Epithelial cell of esophagus (primary cell): ENCODE measurements at regions not wholly inside any gene's neighbourhood (a gene's known extent, or its start where the extent isn't known, plus 50 kb on each side); places are given as distances from the start of the nearest gene placed in this dataset.

ENCODE experiments used
- DNase-seq: peaks from one replicate; pipeline ENCODE4 v3.0.0; 2010; ENCODE audit warnings: low read depth
- H3K4me3 ChIP-seq: 2 replicates; pipeline ENCODE4 v1.5.1; 2011; ENCODE audit warnings: mild to moderate bottlenecking, low read length, control low read depth
- TF ChIP-seq, protein P1 (sequence below): IDR thresholded peaks from 2 replicates; pipeline ENCODE4 v1.5.1; 2011; ENCODE audit warnings: low read depth, mild to moderate bottlenecking, low read length, control low read depth, inconsistent platforms; ENCODE audit not compliant: insufficient read depth; ENCODE audit errors: missing control alignments

DNA sequence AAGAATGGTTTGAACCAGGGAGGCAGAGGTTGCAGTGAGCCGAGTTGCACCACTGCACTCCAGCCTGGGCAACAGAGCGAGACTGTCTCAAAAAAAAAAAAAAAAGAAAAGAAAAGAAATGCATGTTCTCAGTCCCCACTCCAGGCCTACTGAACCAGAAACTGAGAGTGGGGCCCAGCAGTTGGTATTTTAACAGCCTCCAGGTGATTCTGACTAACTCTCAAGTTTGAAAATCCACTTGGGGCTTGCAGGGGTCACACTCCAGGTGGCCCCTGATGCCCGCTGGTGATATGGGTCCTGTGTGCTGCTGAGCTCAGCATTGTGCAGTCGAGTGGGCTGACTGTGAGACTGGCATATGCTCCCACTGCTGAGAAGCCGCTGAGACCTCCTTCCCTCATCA, 133.7 kb upstream of the C2CD4B start:
- DNase-seq = no peak
- TF ChIP-seq, protein P1, sequence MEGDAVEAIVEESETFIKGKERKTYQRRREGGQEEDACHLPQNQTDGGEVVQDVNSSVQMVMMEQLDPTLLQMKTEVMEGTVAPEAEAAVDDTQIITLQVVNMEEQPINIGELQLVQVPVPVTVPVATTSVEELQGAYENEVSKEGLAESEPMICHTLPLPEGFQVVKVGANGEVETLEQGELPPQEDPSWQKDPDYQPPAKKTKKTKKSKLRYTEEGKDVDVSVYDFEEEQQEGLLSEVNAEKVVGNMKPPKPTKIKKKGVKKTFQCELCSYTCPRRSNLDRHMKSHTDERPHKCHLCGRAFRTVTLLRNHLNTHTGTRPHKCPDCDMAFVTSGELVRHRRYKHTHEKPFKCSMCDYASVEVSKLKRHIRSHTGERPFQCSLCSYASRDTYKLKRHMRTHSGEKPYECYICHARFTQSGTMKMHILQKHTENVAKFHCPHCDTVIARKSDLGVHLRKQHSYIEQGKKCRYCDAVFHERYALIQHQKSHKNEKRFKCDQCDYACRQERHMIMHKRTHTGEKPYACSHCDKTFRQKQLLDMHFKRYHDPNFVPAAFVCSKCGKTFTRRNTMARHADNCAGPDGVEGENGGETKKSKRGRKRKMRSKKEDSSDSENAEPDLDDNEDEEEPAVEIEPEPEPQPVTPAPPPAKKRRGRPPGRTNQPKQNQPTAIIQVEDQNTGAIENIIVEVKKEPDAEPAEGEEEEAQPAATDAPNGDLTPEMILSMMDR = no peak
- H3K4me3 ChIP-seq = no peak overlapping the region

DNA sequence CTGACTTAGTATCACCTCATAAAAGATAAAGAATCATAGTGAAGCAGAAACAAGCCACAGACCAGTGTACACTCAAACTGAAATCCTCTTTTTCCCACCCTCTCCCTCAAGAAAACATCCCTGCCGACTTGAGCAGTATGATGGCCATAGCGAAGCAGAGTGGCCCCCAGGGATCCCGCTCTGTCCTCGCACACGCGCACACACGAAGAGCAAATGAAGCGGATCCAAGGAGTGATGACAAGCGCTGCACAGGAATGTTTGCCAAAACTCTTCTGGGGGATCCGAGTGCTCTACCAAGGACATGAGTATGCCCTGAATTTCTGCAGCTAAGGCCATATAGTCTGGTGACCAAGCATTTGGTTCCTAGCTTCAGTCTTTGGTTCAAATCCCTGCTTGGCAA, 134.5 kb upstream of the C2CD4B start:
- DNase-seq = no peak
- TF ChIP-seq, protein P1 = no peak
- H3K4me3 ChIP-seq = no peak overlapping the region

DNA sequence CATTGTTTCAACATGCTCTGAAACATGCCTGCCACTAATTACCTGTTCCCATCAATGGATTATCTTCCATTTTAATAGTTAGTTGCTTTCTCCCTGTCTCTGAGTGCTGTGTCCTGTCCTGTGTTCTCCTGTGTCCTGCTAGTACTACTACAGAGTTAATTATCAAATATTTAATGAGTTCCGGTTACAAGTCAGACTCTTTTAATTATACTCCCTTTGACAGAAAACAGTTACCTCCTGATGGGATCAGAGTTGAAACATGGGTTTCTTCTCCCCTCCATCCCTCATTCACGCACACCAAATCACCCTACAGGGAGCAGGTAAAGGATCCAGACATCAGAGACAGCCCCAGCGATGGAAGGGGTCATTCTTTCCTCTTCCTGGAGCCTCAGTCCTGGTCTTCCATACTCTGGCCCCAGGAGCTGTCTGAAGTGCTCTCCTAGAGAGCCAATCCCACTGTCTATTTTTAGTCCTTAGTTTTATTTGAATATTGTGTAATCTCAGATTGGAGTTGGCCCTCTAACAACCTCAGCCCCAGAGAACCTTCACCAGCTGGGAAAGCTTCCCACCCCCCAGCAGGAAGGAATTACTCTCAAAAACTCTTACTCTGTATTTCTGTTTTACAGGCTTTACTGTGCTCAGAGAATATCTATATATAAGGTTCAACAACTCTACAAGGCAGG, 137.0 kb upstream of the C2CD4B start:
- DNase-seq = no peak
- H3K4me3 ChIP-seq = no peak overlapping the region
- TF ChIP-seq, protein P1 = no peak

DNA sequence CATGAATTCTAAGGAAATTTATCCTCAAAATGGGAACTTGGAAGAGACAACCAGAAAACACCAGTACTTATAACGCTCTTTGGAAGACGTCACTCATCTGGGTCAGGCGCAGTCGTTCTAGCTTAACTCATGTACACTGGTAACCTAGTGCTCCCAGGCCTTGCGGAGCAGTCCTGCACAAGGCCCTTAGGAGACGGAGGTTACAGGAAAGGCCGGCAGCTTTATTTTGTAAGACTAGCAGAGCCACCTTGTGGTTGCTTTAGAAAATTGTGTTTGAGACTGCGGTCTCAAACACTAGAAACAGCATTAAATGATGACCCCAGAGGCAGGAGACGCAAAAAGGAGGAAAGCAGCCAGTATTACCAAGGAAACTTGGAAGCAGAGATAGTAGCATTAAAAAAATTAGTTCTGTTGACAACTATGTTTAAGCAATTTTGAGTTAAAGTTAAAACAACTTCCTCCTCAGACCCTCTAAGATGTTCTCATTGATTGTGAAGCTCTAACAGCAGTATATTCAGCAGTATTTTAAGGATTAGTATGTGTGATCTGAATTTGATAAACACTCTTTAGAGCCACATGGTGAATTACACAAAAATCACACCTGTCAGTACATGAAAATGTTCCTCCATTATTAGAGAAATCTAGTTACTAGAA, 141.9 kb upstream of the C2CD4B start:
- peak; percentile 71 for DNase-seq
- TF ChIP-seq, protein P1 = peak; percentile 67
- no peak overlapping the region for H3K4me3 ChIP-seq

DNA sequence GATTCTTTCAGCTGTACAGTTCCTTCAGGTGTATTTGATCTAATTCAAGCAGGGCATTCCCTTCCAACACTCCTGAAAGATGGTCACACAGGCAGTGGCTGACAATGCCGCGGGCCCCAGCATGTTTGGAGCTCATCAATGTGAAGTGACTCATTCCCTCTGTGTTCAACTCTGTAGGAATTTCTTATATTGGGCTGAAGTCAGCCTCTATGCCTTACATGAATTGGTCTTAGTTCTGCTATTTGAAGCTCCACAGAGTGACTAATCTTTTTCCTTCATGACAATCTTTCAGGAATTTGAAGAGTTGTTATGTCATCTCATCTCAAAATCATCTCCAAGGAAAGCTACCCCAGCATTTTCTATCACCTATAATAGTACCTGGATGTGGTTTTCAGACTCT, 142.5 kb upstream of the C2CD4B start:
- peak; percentile 93 for DNase-seq
- TF ChIP-seq, protein P1 = no peak
- no peak overlapping the region for H3K4me3 ChIP-seq

DNA sequence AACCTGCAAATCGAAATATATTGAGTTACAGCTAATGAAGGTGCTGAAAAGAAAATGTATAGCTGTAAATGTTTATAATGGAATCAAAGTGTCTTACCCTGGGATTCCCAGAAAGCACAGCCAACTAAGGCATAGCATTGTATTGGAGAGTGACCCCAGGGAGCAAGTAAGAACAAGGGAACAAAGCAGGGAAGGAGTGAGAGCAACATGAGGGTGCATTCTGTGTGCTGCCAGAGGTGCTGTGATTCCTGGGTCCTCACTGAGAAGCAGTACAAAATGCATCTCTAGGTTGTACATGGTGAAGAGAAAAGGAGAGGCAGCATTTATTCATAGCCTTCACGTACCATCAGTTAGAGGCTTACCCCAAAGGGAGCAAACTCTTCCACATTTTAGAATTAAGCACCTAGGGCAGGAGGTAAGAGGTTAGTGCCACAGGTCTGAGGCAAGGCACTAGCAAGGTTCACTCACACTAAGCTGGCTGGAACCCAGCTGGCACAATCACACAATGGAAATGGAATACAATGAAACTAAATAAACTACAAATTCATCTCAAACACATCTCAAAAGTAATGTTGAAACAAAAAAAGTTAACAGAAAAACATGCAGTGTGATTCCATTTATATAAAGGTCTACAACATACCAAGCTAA, 151.5 kb upstream of the C2CD4B start:
- TF ChIP-seq, protein P1 = no peak
- no peak overlapping the region for H3K4me3 ChIP-seq
- DNase-seq = no peak

DNA sequence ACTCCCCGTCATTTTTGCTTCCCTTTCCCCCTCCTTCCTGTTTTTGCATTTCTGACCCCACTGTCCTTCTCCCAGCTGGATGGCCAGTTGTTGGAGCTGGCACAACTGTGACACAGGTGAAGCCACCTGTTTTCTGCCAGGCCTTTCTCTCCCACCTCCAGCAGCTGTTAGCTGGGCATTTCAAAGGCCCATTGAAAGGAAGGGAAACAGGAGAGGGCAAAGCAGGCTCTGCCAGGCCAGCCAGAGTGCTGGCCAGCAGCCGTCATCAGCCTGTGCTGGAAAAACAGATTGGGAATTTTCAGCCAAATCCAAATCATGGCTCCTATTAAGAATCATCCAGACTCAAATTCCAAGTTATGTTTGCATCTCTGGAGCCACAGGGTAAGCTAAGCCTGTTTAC, 155.2 kb upstream of the C2CD4B start:
- H3K4me3 ChIP-seq = no peak overlapping the region
- DNase-seq = no peak
- TF ChIP-seq, protein P1 = no peak
